HL-60 (cell line): ENCODE measurements at regions not wholly inside any gene's neighbourhood (a gene's known extent, or its start where the extent isn't known, plus 50 kb on each side); places are given as distances from the start of the nearest gene placed in this dataset.

Source experiments
- CTCF ChIP-seq: IDR thresholded peaks from one replicate; pipeline ENCODE4 v1.5.1; 2011; ENCODE audit warnings: low read length, control low read depth, inconsistent platforms; ENCODE audit not compliant: insufficient read depth
- POLR2AphosphoS5 ChIP-seq: IDR thresholded peaks from 2 replicates; pipeline ENCODE4 v1.6.1; 2012; ENCODE audit warnings: low read depth

GRCh38 chr1:29450591-29450990, 214.3 kb downstream of the PTPRU start:
- TF ChIP-seq CTCF (no peak), POLR2AphosphoS5 (no peak)
